SK-N-MC (cell line): ENCODE measurements at regions not wholly inside any gene's neighbourhood (a gene's known extent, or its start where the extent isn't known, plus 50 kb on each side); places are given as distances from the start of the nearest gene placed in this dataset.

Experiments used
- FOXP2 ChIP-seq: optimal IDR thresholded peaks from 2 replicates; pipeline ENCODE3; 2011; ENCODE audit warnings: mild to moderate bottlenecking, moderate library complexity; ENCODE audit not compliant: insufficient read depth; ENCODE audit errors: extremely low read length, control extremely low read depth
- POLR2AphosphoS5 ChIP-seq: IDR thresholded peaks from 2 replicates; pipeline ENCODE4 v1.6.1; 2012; ENCODE audit warnings: mild to moderate bottlenecking, low read depth, low read length, borderline replicate concordance

- no peak for TF ChIP-seq FOXP2
- no peak for TF ChIP-seq POLR2AphosphoS5
Observed at GRCh38 chr18:28706397-28706796, 529.5 kb upstream of the CDH2 start.
